ENCODE measurements at regions not wholly inside any gene's neighbourhood (a gene's known extent, or its start where the extent isn't known, plus 50 kb on each side); places are given as distances from the start of the nearest gene placed in this dataset.
"Not testable (repeated sequence)": the region's sequence is repeated elsewhere in the genome, so short reads cannot be mapped to it uniquely, and the experiment has no call there.

GRCh38 chr11:19420868-19421533 is 180.3 kb upstream of the E2F8 start:
- POLR2A ChIA-PET (ENCODE audit: low non-redundant PET), result no interaction called here
- H3K27ac ChIP-seq, result no peak overlapping the region
- no peak for TF ChIP-seq CTCF (conservative IDR thresholded peaks at IDR 0.05; ENCODE audit: low read depth)
- DNase-seq (ENCODE audit: low spot score), result no peak
- CTCF ChIA-PET, result interaction anchor here (0.5 kb wide), 1 partner anchor 16 kb away, joined by 5 read pairs; no protein-coding TSS in a partner anchor

- H3K27ac ChIP-seq, result no peak overlapping the region
- no peak for TF ChIP-seq CTCF (conservative IDR thresholded peaks at IDR 0.05; ENCODE audit: low read depth)
- ChIA-PET CTCF (no interaction called here), POLR2A (ENCODE audit: low non-redundant PET) (no interaction called here)
- peak; percentile 62 for DNase-seq (ENCODE audit: low spot score)
Observed at GRCh38 chr11:19419808-19420207, 179.1 kb upstream of the E2F8 start.

- no peak for DNase-seq (ENCODE audit: low spot score)
- POLR2A ChIA-PET (ENCODE audit: low non-redundant PET), result no interaction called here
- CTCF ChIA-PET, result interaction anchor here (0.6 kb wide), 1 partner anchor 137 kb away, joined by 7 read pairs; no protein-coding TSS in a partner anchor
- TF ChIP-seq CTCF (conservative IDR thresholded peaks at IDR 0.05; ENCODE audit: low read depth), result no peak
- no peak overlapping the region for H3K27ac ChIP-seq
Observed at GRCh38 chr11:19419021-19419750, 178.4 kb upstream of the E2F8 start.

- no peak overlapping the region for H3K27ac ChIP-seq
- no peak for DNase-seq (ENCODE audit: low spot score)
- TF ChIP-seq CTCF (conservative IDR thresholded peaks at IDR 0.05; ENCODE audit: low read depth), result no peak
- POLR2A ChIA-PET (ENCODE audit: low non-redundant PET), result no interaction called here
- CTCF ChIA-PET, result interaction anchor here (0.6 kb wide), 1 partner anchor 138 kb away, joined by 7 read pairs; no protein-coding TSS in a partner anchor
Observed at GRCh38 chr11:19418221-19418620, 177.5 kb upstream of the E2F8 start.

- POLR2A ChIA-PET (ENCODE audit: low non-redundant PET); CTCF ChIA-PET; H3K27ac ChIP-seq; DNase-seq (ENCODE audit: low spot score): not testable (repeated sequence)
Observed at GRCh38 chr11:19412070-19412469, 171.3 kb upstream of the E2F8 start.

GRCh38 chr11:19410032-19410431 is 169.3 kb upstream of the E2F8 start:
- CTCF ChIA-PET, result interaction anchor here (0.5 kb wide), 1 partner anchor 1612 kb away, joined by 3 read pairs; no protein-coding TSS in a partner anchor
- no peak for DNase-seq (ENCODE audit: low spot score)
- no peak overlapping the region for H3K27ac ChIP-seq
- POLR2A ChIA-PET (ENCODE audit: low non-redundant PET), result no interaction called here
- no peak for TF ChIP-seq CTCF (conservative IDR thresholded peaks at IDR 0.05; ENCODE audit: low read depth)

- ChIA-PET CTCF (interaction anchor here (0.5 to 0.7 kb wide), 3 partner anchors 128 to 1612 kb away, joined by 3 read pairs; no protein-coding TSS in a partner anchor), POLR2A (ENCODE audit: low non-redundant PET) (no interaction called here)
- TF ChIP-seq CTCF (conservative IDR thresholded peaks at IDR 0.05; ENCODE audit: low read depth), result no peak
- H3K27ac ChIP-seq, result no peak overlapping the region
- DNase-seq (ENCODE audit: low spot score), result no peak
Observed at GRCh38 chr11:19409307-19409706, 168.6 kb upstream of the E2F8 start.
